ENCODE measurements at regions not wholly inside any gene's neighbourhood (a gene's known extent, or its start where the extent isn't known, plus 50 kb on each side); places are given as distances from the start of the nearest gene placed in this dataset.

DNA sequence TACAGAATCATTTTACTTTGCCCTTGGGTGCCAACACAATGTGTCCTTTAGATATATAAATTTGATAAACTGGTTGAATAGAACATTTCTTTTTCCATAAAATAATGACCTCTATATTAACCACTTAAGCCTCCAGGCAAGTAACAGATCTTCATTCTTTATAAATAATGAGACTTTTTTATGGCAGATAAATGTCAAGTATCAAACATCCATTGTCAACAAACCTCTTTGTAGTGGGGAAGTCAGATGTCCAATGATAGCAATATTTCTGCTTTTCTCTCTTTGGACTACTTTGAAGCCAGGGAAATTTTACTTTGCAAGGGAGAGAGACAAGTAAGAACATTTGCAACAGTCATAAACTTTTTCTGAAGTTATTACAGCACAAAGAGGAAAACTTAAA, 841.2 kb downstream of the CDH8 start:
- TF ChIP-seq, protein P1, sequence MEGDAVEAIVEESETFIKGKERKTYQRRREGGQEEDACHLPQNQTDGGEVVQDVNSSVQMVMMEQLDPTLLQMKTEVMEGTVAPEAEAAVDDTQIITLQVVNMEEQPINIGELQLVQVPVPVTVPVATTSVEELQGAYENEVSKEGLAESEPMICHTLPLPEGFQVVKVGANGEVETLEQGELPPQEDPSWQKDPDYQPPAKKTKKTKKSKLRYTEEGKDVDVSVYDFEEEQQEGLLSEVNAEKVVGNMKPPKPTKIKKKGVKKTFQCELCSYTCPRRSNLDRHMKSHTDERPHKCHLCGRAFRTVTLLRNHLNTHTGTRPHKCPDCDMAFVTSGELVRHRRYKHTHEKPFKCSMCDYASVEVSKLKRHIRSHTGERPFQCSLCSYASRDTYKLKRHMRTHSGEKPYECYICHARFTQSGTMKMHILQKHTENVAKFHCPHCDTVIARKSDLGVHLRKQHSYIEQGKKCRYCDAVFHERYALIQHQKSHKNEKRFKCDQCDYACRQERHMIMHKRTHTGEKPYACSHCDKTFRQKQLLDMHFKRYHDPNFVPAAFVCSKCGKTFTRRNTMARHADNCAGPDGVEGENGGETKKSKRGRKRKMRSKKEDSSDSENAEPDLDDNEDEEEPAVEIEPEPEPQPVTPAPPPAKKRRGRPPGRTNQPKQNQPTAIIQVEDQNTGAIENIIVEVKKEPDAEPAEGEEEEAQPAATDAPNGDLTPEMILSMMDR (IDR thresholded peaks at IDR 0.05; ENCODE audit: insufficient read depth, low read length) = no peak
- no peak for DNase-seq (ENCODE audit: low read depth)
- no peak overlapping the region for H3K4me3 ChIP-seq (ENCODE audit: low read depth, low read length)

GRCh38 chr16:61194573-61194972, 841.7 kb downstream of the CDH8 start:
- no peak for DNase-seq (ENCODE audit: low read depth)
- TF ChIP-seq, protein P1 (IDR thresholded peaks at IDR 0.05; ENCODE audit: insufficient read depth, low read length) = no peak
- no peak overlapping the region for H3K4me3 ChIP-seq (ENCODE audit: low read depth, low read length)

DNA sequence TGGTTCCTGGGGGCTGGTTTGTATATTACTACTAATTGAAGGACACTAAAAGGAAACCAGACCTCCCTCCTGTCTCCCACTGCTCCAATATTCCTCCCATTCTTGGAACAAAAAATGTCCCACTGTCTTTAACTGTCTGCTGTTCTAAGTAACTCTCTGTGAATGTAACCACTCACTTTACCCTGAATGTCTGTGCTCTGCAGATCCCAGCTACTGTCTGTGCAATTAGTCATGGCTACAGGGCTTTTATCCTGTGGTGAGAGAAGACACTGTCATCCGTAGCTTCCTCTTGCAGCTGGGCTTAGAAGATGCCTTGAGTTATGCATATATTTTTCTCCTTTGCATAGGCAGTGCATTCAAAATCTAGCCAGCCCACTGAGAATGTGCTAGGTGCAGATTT, 853.8 kb downstream of the CDH8 start:
- DNase-seq (ENCODE audit: low read depth) = no peak
- TF ChIP-seq, protein P1 (IDR thresholded peaks at IDR 0.05; ENCODE audit: insufficient read depth, low read length) = no peak
- H3K4me3 ChIP-seq (ENCODE audit: low read depth, low read length) = no peak overlapping the region

- no peak overlapping the region for H3K4me3 ChIP-seq (ENCODE audit: low read depth, low read length)
- DNase-seq (ENCODE audit: low read depth) = no peak
- TF ChIP-seq, protein P1 (IDR thresholded peaks at IDR 0.05; ENCODE audit: insufficient read depth, low read length) = no peak
Observed at GRCh38 chr16:61181982-61182381, 854.3 kb downstream of the CDH8 start.

GRCh38 chr16:61179561-61179960, 856.7 kb downstream of the CDH8 start:
- DNase-seq (ENCODE audit: low read depth) = no peak
- H3K4me3 ChIP-seq (ENCODE audit: low read depth, low read length) = no peak overlapping the region

DNA sequence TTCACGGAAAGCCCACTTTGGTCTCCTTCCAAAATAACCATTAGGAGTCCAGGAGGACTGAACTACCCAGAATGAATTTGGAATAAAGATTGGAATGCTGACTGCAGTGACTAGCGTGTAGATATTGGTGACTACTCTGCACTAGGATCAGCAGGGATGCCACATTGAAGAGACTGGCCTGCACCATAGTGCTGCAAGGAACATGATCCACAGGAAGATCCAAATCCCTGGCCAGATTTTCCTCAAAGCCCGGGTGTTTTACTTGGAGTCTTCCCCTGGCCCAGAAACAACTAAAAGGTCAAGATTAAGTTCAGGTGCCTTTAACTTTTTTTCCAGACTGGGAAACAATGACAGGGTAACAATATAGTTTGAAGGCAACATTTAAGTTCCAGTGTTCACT, 870.4 kb downstream of the CDH8 start:
- no peak for DNase-seq (ENCODE audit: low read depth)
- TF ChIP-seq, protein P1 (IDR thresholded peaks at IDR 0.05; ENCODE audit: insufficient read depth, low read length) = no peak
- H3K4me3 ChIP-seq (ENCODE audit: low read depth, low read length) = no peak overlapping the region

More at GRCh38 chr16:61179561-61179960, 856.7 kb downstream of the CDH8 start:
- TF ChIP-seq, protein P1 (IDR thresholded peaks at IDR 0.05; ENCODE audit: insufficient read depth, low read length) = no peak

- TF ChIP-seq, protein P1 (IDR thresholded peaks at IDR 0.05; ENCODE audit: insufficient read depth, low read length) = no peak
- DNase-seq (ENCODE audit: low read depth) = no peak
- H3K4me3 ChIP-seq (ENCODE audit: low read depth, low read length) = no peak overlapping the region
Observed at GRCh38 chr16:61150351-61150750, 885.9 kb downstream of the CDH8 start.
